ENCODE measurements at regions not wholly inside any gene's neighbourhood (a gene's known extent, or its start where the extent isn't known, plus 50 kb on each side); places are given as distances from the start of the nearest gene placed in this dataset.

DNA sequence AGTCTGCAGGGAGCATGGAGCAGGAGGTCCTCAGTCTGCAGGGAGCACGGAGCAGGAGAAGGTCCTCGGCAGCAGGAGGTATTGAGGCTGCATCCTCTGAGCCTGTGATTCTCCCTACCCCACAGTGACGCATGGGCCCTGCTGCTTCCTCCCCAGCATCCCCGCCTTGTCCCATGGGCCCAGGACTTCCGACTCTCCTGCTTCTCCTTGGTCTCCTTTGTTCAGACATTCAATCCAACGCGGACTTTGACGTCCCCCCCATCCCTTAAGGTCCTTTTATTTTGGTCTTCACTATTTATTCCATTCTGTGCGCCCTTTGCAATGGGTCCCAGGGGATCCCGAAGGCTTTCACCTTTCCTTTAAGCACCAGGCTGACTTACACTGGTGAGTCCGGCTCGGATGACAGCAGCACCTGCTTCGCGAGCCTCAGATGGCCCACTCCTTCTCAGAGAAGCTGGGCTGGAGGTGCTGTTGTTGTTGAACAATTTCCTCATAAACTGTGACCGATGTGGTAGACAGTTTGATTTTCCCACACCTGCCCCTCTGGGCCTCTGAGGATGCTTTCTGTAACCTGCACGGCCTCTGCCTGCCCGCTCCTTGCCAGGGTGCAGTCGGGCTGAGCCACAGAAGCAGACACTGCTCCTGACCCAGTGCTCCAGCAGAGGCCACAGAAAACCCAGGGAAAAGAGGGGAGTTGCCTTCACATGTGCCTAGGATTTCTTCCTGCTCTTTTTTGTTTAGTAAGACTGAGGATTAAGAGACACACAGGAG, 407.2 kb upstream of the SHH start:
- no peak for DNase-seq

DNA sequence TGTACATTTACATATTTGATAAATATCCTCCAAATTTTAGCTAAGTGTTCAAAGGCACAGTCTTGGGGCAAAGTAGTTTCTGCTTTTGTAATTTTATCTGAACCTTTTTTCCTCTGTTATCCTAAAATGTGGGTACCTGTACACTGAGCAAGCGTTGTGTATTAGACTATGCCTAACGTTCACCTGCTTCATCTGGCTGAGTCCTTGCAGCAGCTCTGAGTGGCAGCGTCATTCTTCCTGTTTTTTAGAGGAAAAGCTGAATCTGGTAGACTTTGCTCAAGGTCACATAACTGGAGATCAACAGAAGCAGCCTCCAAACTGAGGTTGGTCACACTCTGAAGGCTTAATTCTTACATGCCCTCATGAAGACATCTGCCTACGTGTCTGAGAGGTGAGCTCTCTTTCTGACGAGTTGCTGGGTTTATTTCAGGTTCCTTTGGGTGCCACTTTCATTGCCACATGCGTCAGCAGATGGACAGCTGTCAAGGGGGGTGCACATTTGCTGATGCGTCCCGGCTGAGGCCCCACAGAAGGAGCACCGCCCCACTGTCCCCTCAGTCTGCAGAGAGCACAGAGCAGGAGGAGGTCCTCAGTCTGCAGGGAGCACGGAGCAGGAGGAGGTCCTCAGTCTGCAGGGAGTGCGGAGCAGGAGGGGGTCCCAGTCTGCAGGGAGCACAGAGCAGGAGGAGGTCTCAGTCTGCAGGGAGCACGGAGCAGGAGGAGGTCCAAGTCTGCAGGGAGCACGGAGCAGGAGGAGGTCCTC, 406.5 kb upstream of the SHH start:
- no peak for DNase-seq

DNA sequence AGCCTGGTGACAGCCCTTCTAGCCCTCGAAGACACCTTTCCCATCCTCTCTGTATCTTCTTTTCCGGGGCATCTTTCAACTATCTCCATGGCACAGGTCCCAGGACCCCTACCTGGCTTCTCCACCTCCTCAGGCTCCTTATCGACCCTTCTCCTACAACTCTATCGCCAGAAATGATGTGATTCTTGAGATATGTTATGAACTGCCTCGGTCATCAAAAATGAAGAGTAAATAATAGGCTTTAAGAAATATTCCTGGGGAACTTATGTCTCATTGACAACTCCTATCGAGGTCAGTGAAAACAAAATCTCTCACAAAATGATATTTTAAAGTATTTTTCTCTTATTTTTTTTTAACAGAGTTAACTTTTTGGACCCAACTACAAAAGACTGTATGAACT, 405.5 kb upstream of the SHH start:
- DNase-seq = no peak

DNA sequence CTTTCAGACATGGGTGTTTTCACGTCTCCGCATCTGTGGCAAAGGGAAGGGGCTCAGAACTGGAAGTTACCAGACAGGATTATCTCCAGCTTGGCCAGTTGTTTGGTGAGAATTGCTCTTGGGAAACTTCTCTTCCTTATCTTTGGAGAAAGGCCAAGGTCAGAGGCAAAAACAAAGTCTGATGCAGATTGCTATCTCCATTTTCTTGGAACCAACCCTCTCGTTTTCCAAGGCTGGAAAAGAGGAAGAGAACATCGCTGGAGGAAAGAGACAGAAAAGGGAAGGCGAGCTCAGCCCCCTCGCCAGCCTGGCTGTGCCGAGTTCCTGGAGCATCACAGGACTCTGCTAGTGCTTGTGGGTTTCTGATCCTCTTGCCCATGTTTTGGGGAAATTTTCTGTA, 396.8 kb upstream of the SHH start:
- no peak for DNase-seq

DNA sequence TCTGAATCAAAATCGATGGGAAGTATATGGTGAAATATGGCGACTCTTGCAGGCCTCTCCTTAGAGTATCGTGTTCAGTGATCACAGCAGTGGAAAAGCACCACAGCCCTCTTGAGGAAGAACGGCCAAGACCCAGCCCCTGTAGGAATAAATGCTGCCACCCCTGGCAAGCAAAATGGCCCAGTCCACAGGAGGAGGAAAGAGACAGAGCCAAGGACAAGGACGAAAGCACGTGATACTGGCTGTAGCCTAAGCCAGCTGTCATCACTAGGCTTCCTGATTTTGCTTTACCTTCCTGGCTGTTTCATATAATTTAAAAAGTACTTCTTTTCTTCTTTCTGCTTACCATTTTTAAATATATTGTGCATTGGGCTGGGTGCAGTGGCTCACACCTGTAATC, 395.0 kb upstream of the SHH start:
- DNase-seq = no peak

DNA sequence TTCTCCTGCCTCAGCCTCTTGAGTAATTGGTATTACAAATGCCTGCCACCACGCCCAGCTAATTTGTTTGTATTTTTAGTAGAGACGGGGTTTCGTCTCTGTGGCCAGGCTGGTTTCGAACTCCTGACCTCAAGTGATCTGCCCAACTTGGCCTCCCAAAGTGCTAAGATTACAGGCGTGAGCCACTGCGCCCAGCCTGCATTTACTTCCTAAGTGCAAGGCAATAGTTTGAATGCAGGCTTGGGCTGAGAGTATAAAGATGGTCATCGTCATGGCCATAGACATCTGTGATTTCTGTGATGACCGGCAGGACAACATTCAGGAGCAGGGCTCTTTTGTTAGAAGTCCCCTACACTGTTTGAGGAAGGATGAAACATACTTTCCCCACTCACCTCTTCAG, 393.9 kb upstream of the SHH start:
- no peak for DNase-seq

DNA sequence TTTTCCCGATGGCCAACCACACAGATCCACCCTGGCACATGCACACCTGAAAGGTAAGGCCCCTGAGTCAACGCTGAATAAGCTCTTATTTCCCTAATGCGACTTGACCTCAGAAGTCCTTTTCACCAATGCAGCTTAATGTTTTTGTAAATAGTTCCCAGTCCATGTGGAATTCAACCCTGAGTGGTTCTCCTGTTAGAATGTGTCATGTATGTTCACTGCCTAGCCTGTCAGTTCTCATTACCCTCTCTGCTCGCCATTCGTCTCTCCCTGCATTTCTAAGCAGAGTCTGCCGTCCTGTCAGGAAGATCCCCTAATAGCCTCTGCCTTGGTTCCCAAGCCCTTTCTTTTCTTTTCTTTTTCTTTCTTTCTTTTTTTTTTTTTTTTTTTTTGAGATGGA, 392.6 kb upstream of the SHH start:
- no peak for DNase-seq

DNA sequence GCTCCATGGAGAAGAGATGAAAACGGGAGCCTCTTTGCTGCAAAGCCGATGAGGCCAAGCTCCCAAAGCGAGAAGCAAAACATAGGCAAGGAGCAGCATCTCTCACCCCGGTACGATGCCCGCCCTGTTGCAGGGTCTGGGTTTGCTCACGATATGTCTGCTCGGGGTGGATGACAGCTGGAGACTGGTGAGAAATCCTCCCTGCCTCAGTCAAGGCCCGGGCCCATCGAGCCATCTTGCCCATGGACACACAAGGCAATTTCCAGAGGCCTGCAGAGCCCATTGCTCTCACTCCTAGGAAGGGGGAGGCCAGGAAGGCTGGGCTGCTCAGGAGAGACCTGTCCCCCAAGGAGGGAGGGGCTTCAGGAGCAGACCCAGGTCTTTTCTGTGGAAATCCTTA, 391.7 kb upstream of the SHH start:
- DNase-seq = no peak

DNA sequence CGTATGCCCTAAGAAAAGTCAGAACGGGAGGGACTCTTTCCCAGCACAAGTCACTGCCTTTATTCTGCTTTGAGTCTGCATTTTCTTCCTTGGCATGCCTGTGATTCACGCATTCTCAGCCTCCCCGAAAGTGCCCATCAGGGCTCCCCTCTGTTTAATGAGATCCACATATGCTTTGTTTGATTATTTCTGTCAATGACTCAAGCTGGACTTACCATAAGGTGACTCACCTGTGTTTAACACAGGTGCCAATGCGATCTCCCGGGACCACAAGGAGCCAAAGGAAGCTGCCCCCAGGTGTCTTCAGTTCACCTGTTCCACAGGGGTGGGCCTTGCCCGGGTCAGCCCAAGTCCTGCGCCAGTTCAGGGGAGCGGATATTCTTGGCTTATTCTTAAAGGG, 386.0 kb upstream of the SHH start:
- DNase-seq = no peak

DNA sequence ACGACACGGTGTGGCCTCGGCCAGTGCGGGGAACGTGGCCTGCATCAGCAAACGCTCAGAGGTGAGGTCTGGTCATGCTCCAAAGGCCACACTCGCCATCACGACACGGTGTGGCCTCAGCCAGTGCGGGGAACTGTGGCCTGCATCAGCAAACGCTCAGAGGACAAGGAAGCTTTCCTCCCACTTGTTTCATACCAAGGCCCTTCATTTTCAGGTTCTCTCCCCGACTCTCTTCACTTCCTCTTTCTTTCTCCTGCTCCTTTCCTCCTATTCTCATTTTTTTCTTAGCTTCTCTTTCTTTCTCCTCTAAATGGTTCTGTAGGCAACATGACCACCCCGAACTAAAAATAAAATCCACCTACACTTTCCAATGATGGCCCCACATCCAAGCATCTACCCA, 384.4 kb upstream of the SHH start:
- no peak for DNase-seq

DNA sequence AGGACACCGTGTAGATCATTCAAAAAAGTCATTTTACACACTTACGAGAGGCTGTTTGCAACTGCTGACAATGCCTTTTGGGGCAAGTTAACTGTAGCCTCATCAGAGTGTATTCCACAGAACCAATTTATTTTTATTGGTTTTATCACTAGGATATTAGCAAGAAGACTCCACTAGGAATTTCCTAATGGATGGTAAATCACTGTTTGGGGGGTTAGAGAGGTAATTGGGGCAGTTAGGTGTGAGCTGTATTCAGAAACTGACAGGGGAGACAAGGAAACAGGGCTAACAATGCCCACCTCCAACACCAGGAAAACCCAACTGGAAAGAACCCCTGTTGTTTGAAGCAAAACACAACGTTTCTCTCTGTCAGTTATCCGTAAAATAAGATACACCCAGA, 383.0 kb upstream of the SHH start:
- DNase-seq = no peak

DNA sequence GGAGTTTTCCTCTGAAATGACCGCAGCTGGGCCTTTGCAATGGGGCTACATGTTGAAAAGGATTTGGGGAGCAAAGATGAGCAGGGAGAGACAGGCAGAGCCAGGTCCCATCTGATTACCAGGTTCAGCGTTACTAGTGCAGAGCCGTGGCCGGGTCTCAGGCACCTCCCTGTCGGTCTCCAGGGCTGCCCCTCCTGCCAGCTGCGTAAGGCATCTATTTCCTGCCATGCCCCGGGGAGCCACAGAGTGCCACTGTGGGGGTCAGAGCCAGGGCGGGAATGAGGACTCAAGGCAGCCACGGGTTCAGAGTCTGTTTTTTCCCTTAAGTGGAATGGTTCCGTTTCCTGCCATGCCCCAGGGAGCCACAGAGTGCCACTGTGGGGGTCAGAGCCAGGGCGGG, 382.6 kb upstream of the SHH start:
- no peak for DNase-seq

DNA sequence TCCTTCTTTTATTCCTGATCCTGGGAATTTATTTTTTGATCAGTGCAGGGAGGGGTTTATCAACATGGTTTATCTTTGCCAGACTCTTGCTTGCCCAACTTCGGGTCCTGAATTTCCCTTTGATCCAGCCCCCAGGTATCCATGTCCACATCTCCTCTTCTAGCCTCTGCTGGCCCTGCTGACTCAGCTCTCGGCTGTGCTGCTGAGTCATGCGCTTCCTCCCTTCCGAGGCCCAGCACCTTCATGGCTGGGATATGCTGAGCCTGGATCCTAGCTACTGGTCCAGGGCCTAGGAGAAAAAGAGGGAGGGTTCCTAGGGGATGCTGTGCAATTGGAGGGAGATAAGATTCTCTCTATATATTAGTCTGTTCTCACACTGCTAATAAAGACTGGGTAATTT, 380.7 kb upstream of the SHH start:
- DNase-seq = no peak

DNA sequence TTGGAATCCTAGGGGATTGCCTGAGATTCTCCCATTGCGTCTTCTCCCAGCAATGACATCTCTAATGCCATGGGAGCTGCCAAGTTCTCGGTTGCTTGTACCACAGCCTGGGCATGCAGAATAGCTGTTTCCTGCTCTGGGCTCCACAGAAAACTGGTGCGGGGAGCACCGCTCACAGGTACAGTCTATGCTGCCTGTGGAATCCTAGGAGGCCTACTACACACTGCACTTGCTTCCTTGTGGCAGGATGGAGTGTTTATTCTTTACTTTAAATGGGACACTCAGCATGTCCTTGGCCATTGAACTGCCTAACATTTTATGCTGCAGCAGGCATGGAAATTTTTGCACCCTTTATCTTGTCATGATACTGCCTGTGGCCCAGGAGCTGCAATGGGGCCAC, 378.8 kb upstream of the SHH start:
- no peak for DNase-seq

DNA sequence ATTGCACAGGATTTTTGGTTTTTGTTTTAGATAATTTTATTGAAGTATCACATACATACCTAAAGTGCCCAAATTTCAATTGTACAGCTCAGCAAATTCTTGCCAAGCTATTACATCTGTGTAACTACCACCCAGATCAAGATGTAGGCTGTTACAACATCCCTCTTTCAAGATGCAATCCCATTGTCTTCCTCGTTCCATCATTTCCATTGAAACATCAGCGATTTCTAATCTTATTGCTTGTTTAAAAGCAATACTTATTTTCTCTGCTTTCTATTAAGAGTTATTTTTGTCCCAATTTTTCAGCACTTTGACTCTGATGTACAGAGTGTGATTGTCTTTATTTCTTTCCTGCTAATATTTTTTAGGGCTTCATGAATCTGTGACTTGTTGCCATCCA, 372.8 kb upstream of the SHH start:
- DNase-seq = no peak

DNA sequence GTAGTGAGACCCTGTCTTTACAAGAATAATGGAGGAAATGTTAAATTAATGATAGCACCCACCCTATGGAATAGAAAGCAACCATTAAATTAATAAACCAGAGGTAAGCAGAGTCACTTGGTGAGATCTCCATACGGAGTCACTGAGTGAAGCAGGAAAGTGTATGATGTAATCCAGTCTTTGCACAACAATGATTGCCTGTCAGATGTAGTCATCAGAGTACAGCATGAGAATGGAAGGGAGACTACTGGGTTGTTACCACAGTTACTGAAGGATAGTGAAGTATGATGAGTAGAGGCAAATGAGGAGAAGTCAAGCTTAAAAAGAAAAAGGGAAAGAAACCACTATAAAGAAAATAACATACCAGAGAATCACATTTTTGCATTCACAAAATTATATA, 371.9 kb upstream of the SHH start:
- DNase-seq = no peak

DNA sequence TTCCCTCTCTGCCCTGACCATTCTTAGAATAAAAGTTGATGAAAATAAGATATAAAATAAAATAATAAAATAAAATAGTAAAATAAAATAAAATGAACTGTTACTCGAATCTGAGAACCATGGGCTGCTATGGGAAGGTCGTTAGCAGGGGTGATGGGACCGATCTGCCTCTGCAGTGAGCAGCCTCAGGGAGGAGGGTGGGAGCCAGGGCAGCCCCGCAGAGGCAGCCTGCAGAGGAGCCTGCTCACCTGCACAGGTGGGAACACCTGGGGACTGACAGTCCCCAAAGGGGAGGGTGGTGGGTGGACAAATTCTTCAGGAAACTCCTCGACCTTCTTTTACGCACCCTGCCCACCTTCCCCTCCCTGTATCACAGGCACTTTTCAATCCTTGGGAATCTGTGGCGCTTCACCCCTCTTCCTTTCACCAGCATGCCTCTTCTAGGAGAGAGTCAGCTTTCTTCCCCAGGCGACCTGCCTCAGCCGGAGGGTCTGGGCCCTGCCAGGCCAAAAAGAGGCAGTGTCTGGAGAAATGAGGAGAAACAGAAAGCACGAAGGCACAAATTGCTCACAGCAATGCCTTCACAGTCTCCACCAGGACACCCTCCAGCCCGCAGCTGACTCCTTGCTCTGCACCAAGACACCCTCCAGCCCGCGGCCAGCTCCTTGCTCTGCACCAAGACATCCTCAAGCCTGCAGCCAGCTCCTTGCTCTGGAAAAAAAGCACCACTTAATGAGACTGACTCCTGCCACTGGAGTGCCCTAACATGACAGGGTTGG, 368.4 kb upstream of the SHH start:
- DNase-seq = no peak

DNA sequence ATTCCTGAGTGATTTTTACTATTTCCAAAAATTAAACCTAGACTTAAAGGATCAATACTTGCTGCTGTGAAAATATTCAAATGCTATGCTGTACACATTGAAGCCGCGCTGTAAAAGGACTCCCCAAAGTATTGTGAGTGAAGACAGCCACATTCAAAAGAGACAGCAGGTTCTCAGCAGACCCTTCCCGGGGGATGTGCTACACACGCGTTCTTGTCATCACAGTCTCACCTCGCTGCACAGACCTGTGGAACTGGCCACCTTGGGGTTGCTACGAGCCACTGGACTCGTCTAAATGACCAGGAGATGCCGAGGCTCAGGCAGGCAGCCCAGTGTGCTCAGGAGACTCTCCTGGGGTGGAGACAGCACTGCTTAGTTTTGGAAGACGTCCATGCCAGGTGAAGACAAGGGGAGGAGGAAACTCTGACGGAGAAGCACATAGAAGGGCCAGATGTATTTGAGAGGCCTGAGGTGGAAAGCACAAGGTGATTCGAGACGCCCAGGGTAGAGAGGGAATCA, 367.7 kb upstream of the SHH start:
- DNase-seq = no peak

DNA sequence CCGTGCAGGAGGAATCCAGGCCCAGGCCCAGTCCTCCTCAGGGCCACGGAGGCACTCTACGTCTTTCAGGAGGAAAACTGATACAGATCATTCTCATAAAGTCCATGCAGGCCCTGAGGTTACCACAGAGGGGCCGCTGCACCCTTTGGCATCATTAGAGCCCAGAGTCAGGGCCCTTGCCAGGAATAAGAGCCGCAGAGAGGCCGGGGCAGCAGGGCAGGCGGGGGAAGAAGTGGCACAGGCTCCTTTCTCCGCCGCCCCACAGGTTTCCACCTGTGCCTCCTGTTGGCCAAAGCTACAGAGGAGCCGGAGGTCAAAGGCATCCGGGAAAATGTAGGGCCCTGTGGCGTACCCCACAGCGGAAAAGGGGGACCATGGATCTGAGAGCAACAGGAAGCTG, 366.6 kb upstream of the SHH start:
- DNase-seq = no peak

DNA sequence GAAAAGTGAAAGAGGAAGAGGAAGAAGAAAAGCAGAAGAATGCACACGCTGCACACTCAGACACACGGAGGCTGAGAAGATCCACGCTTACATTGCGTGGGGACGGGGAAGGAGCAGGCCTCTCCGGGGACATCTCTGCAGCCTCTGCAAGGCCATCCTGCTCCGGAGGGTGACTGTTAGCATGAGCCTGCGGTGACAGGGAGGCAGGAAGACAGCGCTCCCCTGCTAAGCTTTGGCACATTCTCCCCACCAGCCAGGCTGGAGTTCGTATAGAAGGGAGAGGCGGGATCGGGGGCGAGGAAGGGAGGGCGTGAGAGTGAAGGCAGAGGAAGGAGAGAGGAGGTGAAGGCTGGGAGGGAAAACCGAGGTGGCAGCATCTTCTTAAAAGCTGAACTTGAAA, 366.0 kb upstream of the SHH start:
- no peak for DNase-seq

DNA sequence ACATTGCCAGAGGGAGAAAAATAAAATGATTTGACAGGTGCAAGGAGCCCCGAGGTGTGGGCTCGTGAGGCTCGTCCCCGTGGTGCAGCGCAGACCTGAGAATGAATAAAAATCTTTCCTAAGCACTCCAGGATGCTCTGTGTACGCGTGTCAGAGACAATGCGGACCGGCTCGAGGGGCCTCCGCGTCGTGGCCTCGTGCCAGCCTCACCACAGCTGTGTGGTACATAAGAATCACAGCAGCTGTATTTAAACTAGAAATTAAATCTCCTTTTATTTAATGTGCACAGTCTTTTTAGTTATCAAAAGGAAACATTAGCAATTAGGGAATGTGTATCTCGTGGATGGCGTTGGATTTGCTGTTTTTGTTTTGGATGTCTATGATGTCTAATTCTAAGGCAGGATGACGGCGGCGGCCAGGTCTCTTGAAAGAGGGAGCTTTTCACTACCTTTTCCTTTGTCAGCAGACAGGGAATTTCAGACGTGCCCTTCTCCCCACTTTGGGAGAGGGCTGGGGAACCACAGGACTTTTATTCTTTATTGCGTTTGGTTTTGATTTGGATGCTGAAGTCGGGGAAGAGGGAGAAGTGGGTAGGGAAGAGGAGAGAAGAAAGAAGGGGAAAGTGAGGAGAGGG, 365.3 kb upstream of the SHH start:
- no peak for DNase-seq

DNA sequence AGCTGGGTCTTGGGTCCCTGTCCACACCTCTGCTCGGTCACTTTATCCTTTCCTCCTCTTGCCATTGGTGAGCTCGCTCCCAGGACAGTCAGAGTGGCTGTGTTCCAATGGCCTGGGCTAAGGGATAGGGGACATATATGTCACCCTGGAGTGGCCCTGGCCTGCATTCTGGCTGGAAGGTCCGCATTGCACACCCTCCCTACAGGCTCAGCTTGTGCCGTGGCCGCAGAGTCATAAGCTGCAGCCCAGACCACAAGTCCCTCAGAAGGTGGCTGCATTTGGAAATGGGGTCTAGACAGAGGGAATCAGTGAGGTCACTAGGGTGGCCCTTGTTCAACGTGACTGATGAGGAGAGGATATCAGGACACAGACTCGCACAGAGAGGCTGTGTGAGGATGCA, 363.8 kb upstream of the SHH start:
- no peak for DNase-seq

DNA sequence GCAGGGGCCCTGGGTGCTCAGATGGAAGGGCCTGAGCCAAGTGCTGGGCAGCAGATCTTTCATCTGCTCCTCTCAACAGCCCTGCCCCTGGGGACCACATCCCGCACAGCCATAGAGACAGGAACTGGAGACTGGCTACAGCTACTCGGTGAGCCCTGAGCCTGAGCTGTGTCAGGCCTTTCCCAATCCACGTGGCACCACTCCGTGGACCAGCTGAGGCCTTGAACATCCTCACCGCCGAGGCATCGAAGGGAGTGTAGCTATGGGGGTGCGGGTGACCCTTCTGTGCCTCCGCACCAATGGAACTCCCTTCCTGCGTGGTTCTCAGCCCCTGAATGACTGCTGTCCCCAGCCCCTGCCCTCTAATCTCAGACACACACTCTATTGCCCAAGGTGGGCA, 362.7 kb upstream of the SHH start:
- DNase-seq = no peak

All from stimulated activated naive CD4-positive, alpha-beta T cell (primary cell).